GM12892 (cell line): ENCODE measurements at regions not wholly inside any gene's neighbourhood (a gene's known extent, or its start where the extent isn't known, plus 50 kb on each side); places are given as distances from the start of the nearest gene placed in this dataset.
"Not testable (repeated sequence)": the region's sequence is repeated elsewhere in the genome, so short reads cannot be mapped to it uniquely, and the experiment has no call there.

Source experiments
- POLR2A ChIP-seq: IDR thresholded peaks from 2 replicates; pipeline ENCODE4 v1.6.1; 2011; ENCODE audit warnings: low read depth, low read length, control low read depth
- POLR2AphosphoS5 ChIP-seq: IDR thresholded peaks from 2 replicates; pipeline ENCODE4 v1.6.1; 2011; ENCODE audit warnings: low read depth, low read length, control low read depth
- TAF1 ChIP-seq: IDR thresholded peaks from 2 replicates; pipeline ENCODE4 v1.6.1; 2011; ENCODE audit warnings: low read depth, mild to moderate bottlenecking, control low read depth, low read length, borderline replicate concordance

- TF ChIP-seq POLR2AphosphoS5, TAF1, POLR2A: not testable (repeated sequence)
Observed at GRCh38 chr5:163907783-163908182, 402.4 kb downstream of the MAT2B start.
